Neural progenitor cell (in vitro differentiated cells): ENCODE measurements at regions not wholly inside any gene's neighbourhood (a gene's known extent, or its start where the extent isn't known, plus 50 kb on each side); places are given as distances from the start of the nearest gene placed in this dataset.

Experiments
- DNase-seq: peaks from one replicate; pipeline ENCODE4 v3.0.0-alpha.2; 2016; ENCODE audit warnings: low spot score
- H2AFZ ChIP-seq: fragments of 200-600 bp; sonication (generic); replicated peaks from 2 replicates; pipeline ENCODE4 v1.6.1; 2016; ENCODE audit warnings: antibody characterized with exemption
- H3F3A ChIP-seq: fragments of 200-600 bp; sonication (generic); 2 replicates; pipeline ENCODE4 v1.6.1; 2016; ENCODE audit warnings: antibody characterized with exemption, low read depth
- H3K27ac ChIP-seq: fragments of 200-600 bp; sonication (generic); 2 replicates; pipeline ENCODE4 v1.5.1; 2016; ENCODE audit warnings: mild to moderate bottlenecking
- H3K27me3 ChIP-seq: fragments of 200-600 bp; sonication (generic); 2 replicates; pipeline ENCODE4 v1.6.1; 2016; ENCODE audit warnings: mild to moderate bottlenecking, moderate library complexity
- H3K36me3 ChIP-seq: fragments of 200-600 bp; sonication (generic); 2 replicates; pipeline ENCODE4 v1.5.1; 2016
- H3K4me1 ChIP-seq: fragments of 200-600 bp; sonication (generic); 2 replicates; pipeline ENCODE4 v1.6.1; 2016; ENCODE audit warnings: mixed run types
- H3K4me2 ChIP-seq: fragments of 200-600 bp; sonication (generic); 2 replicates; pipeline ENCODE4 v1.6.1; 2016
- H3K4me3 ChIP-seq: fragments of 200-600 bp; sonication (generic); 2 replicates; pipeline ENCODE4 v1.5.1; 2016
- H3K79me2 ChIP-seq: fragments of 200-600 bp; sonication (generic); 2 replicates; pipeline ENCODE4 v1.6.1; 2016; ENCODE audit warnings: low read depth
- H3K9ac ChIP-seq: fragments of 200-600 bp; sonication (generic); 2 replicates; pipeline ENCODE4 v1.6.1; 2016
- H3K9me3 ChIP-seq: fragments of 200-600 bp; sonication (generic); 2 replicates; pipeline ENCODE4 v1.5.1; 2016; ENCODE audit warnings: low read depth
- H4K20me1 ChIP-seq: fragments of 200-600 bp; sonication (generic); 2 replicates; pipeline ENCODE4 v1.6.1; 2016; ENCODE audit warnings: low read depth
- H3K27ac Mint-ChIP-seq: 3 replicates; pipeline ENCODE4 v1.8.0; 2021; ENCODE audit warnings: mixed read lengths
- H3K27me3 Mint-ChIP-seq: 2 replicates; pipeline ENCODE4 v1.8.0; 2022; ENCODE audit warnings: low read depth, mild to moderate bottlenecking, inconsistent platforms, moderate library complexity, mixed read lengths; ENCODE audit not compliant: insufficient read depth
- H3K36me3 Mint-ChIP-seq: 3 replicates; pipeline ENCODE4 v1.8.0; 2021; ENCODE audit warnings: mixed read lengths
- H3K4me1 Mint-ChIP-seq: 3 replicates; pipeline ENCODE4 v1.8.0; 2021; ENCODE audit warnings: mixed read lengths
- H3K4me3 Mint-ChIP-seq: 3 replicates; pipeline ENCODE4 v1.8.0; 2021; ENCODE audit warnings: mild to moderate bottlenecking, moderate library complexity, mixed read lengths
- H3K9me3 Mint-ChIP-seq: 3 replicates; pipeline ENCODE4 v1.8.0; 2020; ENCODE audit warnings: mixed read lengths
- CTCF ChIP-seq: fragments of 200-600 bp; sonication (generic); IDR thresholded peaks from 2 replicates; pipeline ENCODE4 v1.5.1; 2017; ENCODE audit warnings: antibody characterized with exemption, mild to moderate bottlenecking
- EZH2 ChIP-seq: fragments of 200-600 bp; sonication (generic); IDR thresholded peaks from 2 replicates; pipeline ENCODE4 v1.6.1; 2017; ENCODE audit warnings: antibody characterized with exemption, mild to moderate bottlenecking, moderate library complexity
- EZH2phosphoT487 ChIP-seq: fragments of 200-600 bp; sonication (generic); IDR thresholded peaks from 2 replicates; pipeline ENCODE4 v1.6.1; 2017; ENCODE audit warnings: antibody characterized with exemption

DNA sequence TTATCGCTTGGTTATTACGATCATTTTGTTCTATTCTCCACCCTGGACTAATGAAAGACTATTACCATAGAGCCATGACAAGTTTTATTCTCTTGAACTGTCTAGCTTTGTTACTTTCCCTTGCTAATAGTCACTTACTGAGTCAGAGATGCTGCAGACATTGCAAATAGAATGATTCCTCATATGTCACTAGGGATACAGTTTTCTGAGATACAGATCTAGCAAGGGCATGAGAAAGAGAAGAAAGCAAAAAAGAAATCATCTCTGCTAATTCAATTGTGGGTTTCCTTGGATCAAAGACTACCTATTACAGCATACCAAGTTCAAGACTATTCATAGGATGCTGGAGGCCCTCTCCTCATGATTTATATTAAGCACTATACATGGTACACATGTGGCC, 204.3 kb downstream of the MBL2 start:
- H2AFZ ChIP-seq = no peak overlapping the region
- Mint-ChIP-seq H3K9me3 (no peaks in the 10 kb centered on the region), H3K36me3 (no peaks in the 10 kb centered on the region), H3K27me3 (no peaks in the 10 kb centered on the region), H3K4me3 (no peak overlapping the region), H3K27ac (no peak overlapping the region), H3K4me1 (no peaks in the 10 kb centered on the region)
- no peaks in the 10 kb centered on the region for H3F3A ChIP-seq
- H3K36me3 ChIP-seq = no peaks in the 10 kb centered on the region
- no peak overlapping the region for H3K4me3 ChIP-seq
- no peaks in the 10 kb centered on the region for H3K79me2 ChIP-seq
- H3K9me3 ChIP-seq = no peaks in the 10 kb centered on the region
- DNase-seq = no peak
- no peaks in the 10 kb centered on the region for H4K20me1 ChIP-seq
- no peaks in the 10 kb centered on the region for H3K27me3 ChIP-seq
- no peaks in the 10 kb centered on the region for H3K4me1 ChIP-seq
- TF ChIP-seq CTCF (no peak), EZH2 (no peak), EZH2phosphoT487 (no peak)
- no peak overlapping the region for H3K9ac ChIP-seq
- H3K27ac ChIP-seq = no peak overlapping the region
- no peak overlapping the region for H3K4me2 ChIP-seq

GRCh38 chr10:52570490-52570889, 202.1 kb downstream of the MBL2 start:
- Histone ChIP-seq H3K4me2 (no peak overlapping the region), H4K20me1 (no peaks in the 10 kb centered on the region), H3K9ac (no peak overlapping the region), H3K79me2 (no peaks in the 10 kb centered on the region), H2AFZ (peak overlapping the region; percentile 28), H3K4me3 (no peak overlapping the region), H3K27ac (no peak overlapping the region), H3K9me3 (no peaks in the 10 kb centered on the region), H3K27me3 (no peaks in the 10 kb centered on the region), H3K4me1 (no peaks in the 10 kb centered on the region), H3K36me3 (no peaks in the 10 kb centered on the region), H3F3A (no peaks in the 10 kb centered on the region)
- Mint-ChIP-seq H3K36me3 (no peaks in the 10 kb centered on the region), H3K9me3 (no peaks in the 10 kb centered on the region), H3K4me3 (no peak overlapping the region), H3K27me3 (no peaks in the 10 kb centered on the region), H3K4me1 (no peaks in the 10 kb centered on the region), H3K27ac (no peak overlapping the region)
- TF ChIP-seq CTCF = no peak
- TF ChIP-seq EZH2phosphoT487 = no peak
- TF ChIP-seq EZH2 = no peak
- no peak for DNase-seq

- no peak for TF ChIP-seq EZH2phosphoT487
- TF ChIP-seq CTCF = no peak
- TF ChIP-seq EZH2 = no peak
Measured at GRCh38 chr10:52571018-52571417, 201.6 kb downstream of the MBL2 start.

More at GRCh38 chr10:52571018-52571417, 201.6 kb downstream of the MBL2 start:
- no peaks in the 10 kb centered on the region for H3K9me3 ChIP-seq
- Mint-ChIP-seq H3K4me3 (no peak overlapping the region), H3K27ac (no peak overlapping the region), H3K27me3 (no peaks in the 10 kb centered on the region), H3K4me1 (no peaks in the 10 kb centered on the region), H3K36me3 (no peaks in the 10 kb centered on the region), H3K9me3 (no peaks in the 10 kb centered on the region)
- peak overlapping the region; percentile 28 for H2AFZ ChIP-seq
- no peaks in the 10 kb centered on the region for H3F3A ChIP-seq
- H4K20me1 ChIP-seq = no peaks in the 10 kb centered on the region
- H3K36me3 ChIP-seq = no peaks in the 10 kb centered on the region
- no peaks in the 10 kb centered on the region for H3K4me1 ChIP-seq
- no peaks in the 10 kb centered on the region for H3K79me2 ChIP-seq
- no peak overlapping the region for H3K27ac ChIP-seq
- no peak for DNase-seq
- no peak overlapping the region for H3K4me2 ChIP-seq
- H3K9ac ChIP-seq = no peak overlapping the region
- no peaks in the 10 kb centered on the region for H3K27me3 ChIP-seq
- H3K4me3 ChIP-seq = no peak overlapping the region
